ENCODE measurements at regions not wholly inside any gene's neighbourhood (a gene's known extent, or its start where the extent isn't known, plus 50 kb on each side); places are given as distances from the start of the nearest gene placed in this dataset.
"Not testable (repeated sequence)": the region's sequence is repeated elsewhere in the genome, so short reads cannot be mapped to it uniquely, and the experiment has no call there.

- TF ChIP-seq, protein P1, sequence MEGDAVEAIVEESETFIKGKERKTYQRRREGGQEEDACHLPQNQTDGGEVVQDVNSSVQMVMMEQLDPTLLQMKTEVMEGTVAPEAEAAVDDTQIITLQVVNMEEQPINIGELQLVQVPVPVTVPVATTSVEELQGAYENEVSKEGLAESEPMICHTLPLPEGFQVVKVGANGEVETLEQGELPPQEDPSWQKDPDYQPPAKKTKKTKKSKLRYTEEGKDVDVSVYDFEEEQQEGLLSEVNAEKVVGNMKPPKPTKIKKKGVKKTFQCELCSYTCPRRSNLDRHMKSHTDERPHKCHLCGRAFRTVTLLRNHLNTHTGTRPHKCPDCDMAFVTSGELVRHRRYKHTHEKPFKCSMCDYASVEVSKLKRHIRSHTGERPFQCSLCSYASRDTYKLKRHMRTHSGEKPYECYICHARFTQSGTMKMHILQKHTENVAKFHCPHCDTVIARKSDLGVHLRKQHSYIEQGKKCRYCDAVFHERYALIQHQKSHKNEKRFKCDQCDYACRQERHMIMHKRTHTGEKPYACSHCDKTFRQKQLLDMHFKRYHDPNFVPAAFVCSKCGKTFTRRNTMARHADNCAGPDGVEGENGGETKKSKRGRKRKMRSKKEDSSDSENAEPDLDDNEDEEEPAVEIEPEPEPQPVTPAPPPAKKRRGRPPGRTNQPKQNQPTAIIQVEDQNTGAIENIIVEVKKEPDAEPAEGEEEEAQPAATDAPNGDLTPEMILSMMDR (IDR thresholded peaks at IDR 0.05; ENCODE audit: extremely low read depth, insufficient read depth, missing control alignments) = no peak
- no peak for DNase-seq (ENCODE audit: low spot score)
- in situ Hi-C loops (cut with MboI; ENCODE audit: low pct_unique_long_range_greater_than_20kb, low sequenced_read_pairs, unreplicated experiment) = no loop called here
These were observed 83.2 kb upstream of the MYO10 start for GRCh38 chr5:17019324-17019723.

- no peak for DNase-seq (ENCODE audit: low spot score)
- TF ChIP-seq, protein P1 (IDR thresholded peaks at IDR 0.05; ENCODE audit: extremely low read depth, insufficient read depth, missing control alignments) = no peak
- in situ Hi-C loops (cut with MboI; ENCODE audit: low pct_unique_long_range_greater_than_20kb, low sequenced_read_pairs, unreplicated experiment) = no loop called here
These were observed 84.9 kb upstream of the MYO10 start for GRCh38 chr5:17020678-17021601.

GRCh38 chr5:17021602-17021932 is 85.5 kb upstream of the MYO10 start:
- DNase-seq (ENCODE audit: low spot score) = no peak
- TF ChIP-seq, protein P1 (IDR thresholded peaks at IDR 0.05; ENCODE audit: extremely low read depth, insufficient read depth, missing control alignments) = no peak
- in situ Hi-C loops (cut with MboI; ENCODE audit: low pct_unique_long_range_greater_than_20kb, low sequenced_read_pairs, unreplicated experiment) = no loop called here

DNA sequence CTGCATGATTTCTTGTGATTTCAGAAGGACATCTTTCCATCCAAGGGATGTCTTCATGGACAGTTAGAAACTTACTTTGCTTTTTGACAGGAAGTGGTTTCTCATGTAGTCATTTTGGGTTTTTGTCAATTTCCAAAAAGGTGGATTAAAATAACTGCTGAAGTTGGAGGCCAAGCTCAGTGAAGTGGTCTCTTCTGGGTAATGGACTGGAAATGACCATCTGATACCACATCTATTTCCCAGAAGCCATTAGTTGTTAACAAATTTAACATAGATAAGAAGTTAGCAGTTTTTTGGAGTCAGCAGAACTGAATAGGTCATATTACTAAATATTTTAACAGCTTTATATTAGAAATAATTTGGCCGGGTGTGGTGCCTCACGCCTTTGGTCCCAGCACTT is 86.2 kb upstream of the MYO10 start:
- no peak for DNase-seq (ENCODE audit: low spot score)
- in situ Hi-C loops (cut with MboI; ENCODE audit: low pct_unique_long_range_greater_than_20kb, low sequenced_read_pairs, unreplicated experiment) = no loop called here
- TF ChIP-seq, protein P1 (IDR thresholded peaks at IDR 0.05; ENCODE audit: extremely low read depth, insufficient read depth, missing control alignments) = no peak

DNA sequence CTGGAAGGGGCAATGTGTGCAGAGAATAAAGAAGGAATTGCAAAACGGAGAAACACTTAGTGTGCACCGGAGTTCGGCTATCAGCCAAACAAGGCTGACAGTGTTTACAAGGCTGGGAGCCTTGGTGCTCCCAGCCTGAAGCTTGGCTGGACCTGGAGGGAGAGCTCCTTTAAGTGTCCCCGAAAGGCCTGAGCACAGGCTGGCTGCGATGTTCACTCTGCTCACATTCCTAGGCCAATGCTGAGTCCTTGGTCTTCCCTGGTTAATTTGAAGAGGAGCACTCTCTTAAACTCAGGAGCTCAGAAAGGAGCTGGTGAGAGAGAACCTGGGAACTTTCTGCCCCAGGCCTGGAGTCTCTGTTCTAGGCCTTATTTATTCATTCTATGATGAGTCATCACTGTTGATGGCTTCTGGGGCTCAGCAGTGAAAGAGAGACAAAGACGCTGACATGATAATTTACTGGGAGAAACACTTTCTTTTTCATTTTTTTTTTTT is 88.6 kb upstream of the MYO10 start:
- in situ Hi-C loops (cut with MboI; ENCODE audit: low pct_unique_long_range_greater_than_20kb, low sequenced_read_pairs, unreplicated experiment) = no loop called here
- no peak for DNase-seq (ENCODE audit: low spot score)
- TF ChIP-seq, protein P1 (IDR thresholded peaks at IDR 0.05; ENCODE audit: extremely low read depth, insufficient read depth, missing control alignments) = no peak

GRCh38 chr5:17031659-17032277 is 95.7 kb upstream of the MYO10 start:
- in situ Hi-C loops (cut with MboI; ENCODE audit: low pct_unique_long_range_greater_than_20kb, low sequenced_read_pairs, unreplicated experiment); DNase-seq (ENCODE audit: low spot score): not testable (repeated sequence)

DNA sequence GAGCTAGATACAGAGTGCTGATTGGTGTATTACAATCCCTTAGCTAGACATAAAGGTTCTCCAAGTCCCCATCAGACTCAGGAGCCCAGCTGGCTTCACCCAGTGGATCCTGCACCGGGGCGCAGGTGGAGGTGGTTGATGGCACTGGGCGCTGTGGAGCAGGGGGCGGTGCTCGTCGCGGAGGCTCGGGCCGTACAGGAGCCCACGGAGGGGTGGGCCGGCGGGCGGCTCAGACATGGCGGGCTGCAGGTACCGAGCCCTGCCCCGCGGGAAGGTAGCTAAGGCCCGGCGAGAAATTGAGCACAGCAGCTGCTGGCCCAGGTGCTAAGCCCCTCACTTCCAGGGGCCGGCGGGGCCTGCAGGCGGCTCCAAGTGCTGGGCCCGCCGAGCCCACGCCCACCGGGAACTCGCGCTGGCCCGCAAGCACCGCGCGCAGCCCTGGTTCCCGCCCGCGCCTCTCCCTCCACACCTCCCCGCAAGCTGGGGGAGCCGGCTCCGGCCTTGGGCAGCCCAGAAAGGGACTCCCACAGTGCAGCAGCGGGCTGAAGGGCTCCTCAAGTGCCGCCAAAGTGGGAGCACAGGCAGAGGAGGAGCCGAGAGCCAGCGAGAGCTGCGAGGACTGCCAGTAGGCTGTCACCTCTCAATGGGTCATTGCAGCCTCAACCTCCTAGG is 96.4 kb upstream of the MYO10 start:
- in situ Hi-C loops (cut with MboI; ENCODE audit: low pct_unique_long_range_greater_than_20kb, low sequenced_read_pairs, unreplicated experiment); DNase-seq (ENCODE audit: low spot score): not testable (repeated sequence)

DNA sequence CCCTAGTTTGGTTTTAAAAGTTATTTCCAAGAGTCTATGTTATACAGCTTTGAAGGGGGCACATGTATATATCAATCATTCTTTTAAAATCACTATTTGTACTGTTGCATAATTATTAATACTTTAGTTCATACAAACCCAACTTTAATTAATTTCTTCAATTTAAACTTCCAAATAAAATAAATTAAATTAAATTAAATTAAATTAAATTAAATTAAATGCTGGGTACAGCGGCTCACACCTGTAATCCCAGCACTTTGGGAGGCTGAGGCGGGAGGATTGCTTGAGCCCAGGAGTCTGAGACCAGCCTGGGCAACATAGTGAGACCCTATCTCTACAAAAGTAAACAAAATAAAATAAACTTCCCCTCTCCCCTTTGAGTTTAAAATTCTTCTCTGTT is 98.9 kb upstream of the MYO10 start:
- in situ Hi-C loops (cut with MboI; ENCODE audit: low pct_unique_long_range_greater_than_20kb, low sequenced_read_pairs, unreplicated experiment); DNase-seq (ENCODE audit: low spot score): not testable (repeated sequence)
